Thymus (tissue), 11 donors: ENCODE measurements at regions not wholly inside any gene's neighbourhood (a gene's known extent, or its start where the extent isn't known, plus 50 kb on each side); places are given as distances from the start of the nearest gene placed in this dataset.

ENCODE experiments used
- DNase-seq, 9 donors: peaks; one replicate each; pipeline ENCODE4 v3.0.0-alpha.2; 2013; ENCODE audit warnings: low spot score in 9 of 9, low read depth in 6 of 9, missing footprints in 1 of 9
- H3K27ac ChIP-seq, 2 donors: one replicate each; pipeline ENCODE4 v1.5.1; 2013; ENCODE audit warnings: control low read depth in 1 of 2, low read depth in 1 of 2, low read length in 1 of 2, mild to moderate bottlenecking in 1 of 2, moderate library complexity in 1 of 2
- H3K27me3 ChIP-seq, 2 donors: one replicate each; pipeline ENCODE4 v1.5.1; 2013; ENCODE audit warnings: low read length in 1 of 2; ENCODE audit not compliant: control insufficient read depth in 2 of 2, insufficient read depth in 1 of 2
- H3K36me3 ChIP-seq, 2 donors: one replicate each; pipeline ENCODE4 v1.5.1; 2013; ENCODE audit warnings: low read length in 1 of 2, mild to moderate bottlenecking in 1 of 2, moderate library complexity in 1 of 2; ENCODE audit not compliant: control insufficient read depth in 2 of 2, insufficient read depth in 2 of 2
- H3K4me1 ChIP-seq, 2 donors: one replicate each; pipeline ENCODE4 v1.5.1; 2013; ENCODE audit warnings: low read length in 2 of 2; ENCODE audit not compliant: control insufficient read depth in 2 of 2, insufficient read depth in 2 of 2
- H3K4me3 ChIP-seq, 2 donors: one replicate each; pipeline ENCODE4 v1.5.1; 2013; ENCODE audit warnings: low read length in 2 of 2, control low read depth in 1 of 2, mild to moderate bottlenecking in 1 of 2
- H3K9me3 ChIP-seq, 2 donors: one replicate each; pipeline ENCODE4 v1.5.1; 2013; ENCODE audit warnings: low read length in 1 of 2, mild to moderate bottlenecking in 1 of 2; ENCODE audit not compliant: control insufficient read depth in 2 of 2, insufficient read depth in 1 of 2
- WGBS: extraction: QIAGEN DNeasy Blood & Tissue Kit; methylation state at CpG from one replicate; pipeline ENCODE4 v1.1.7; 2013; 5-methylcytosine and 5-hydroxymethylcytosine counted together
- donor health status: healthy.

GRCh38 chr6:15948930-15949900, 179.7 kb upstream of the MYLIP start:
- Histone ChIP-seq H3K27me3 (no peaks in the 10 kb centered on the region), H3K27ac (no peak overlapping the region), H3K4me3 (no peak overlapping the region), H3K9me3 (no peaks in the 10 kb centered on the region), H3K36me3 (no peaks in the 10 kb centered on the region), H3K4me1 (peaks cover 2 to 11% of the 10 kb centered on the region in 2 donors)
- DNase-seq, result no peak
- WGBS, result 94% methylated on average over 10 of the region's 10 CpGs

DNA sequence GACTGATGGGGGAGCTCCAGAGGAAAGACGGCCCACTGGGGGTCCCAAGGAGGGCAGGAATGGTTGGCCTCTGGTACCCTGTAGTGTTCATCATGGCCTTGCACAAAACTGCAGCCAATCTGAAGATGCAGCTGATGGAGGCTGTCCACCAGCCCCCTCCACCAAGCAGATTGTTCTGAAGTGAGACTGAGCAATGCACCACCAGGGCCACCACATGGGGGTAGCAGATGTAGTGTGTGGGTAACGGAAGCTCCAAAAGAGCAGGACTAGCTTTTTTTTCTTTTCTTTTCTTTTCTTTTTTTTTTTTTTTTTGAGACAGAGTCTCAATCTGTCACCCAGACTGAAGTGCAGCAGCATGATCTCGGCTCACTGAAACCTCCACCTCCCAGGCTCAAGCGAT, 181.0 kb upstream of the MYLIP start:
- H3K9me3 ChIP-seq, result no peaks in the 10 kb centered on the region
- H3K27me3 ChIP-seq, result no peaks in the 10 kb centered on the region
- H3K27ac ChIP-seq, result no peak overlapping the region
- WGBS, result 98% methylated on average over 4 of the region's 4 CpGs
- no peaks in the 10 kb centered on the region for H3K36me3 ChIP-seq
- DNase-seq, result no peak
- peaks cover 0 to 3% of the 10 kb centered on the region in 2 donors for H3K4me1 ChIP-seq
- H3K4me3 ChIP-seq, result no peak overlapping the region

GRCh38 chr6:15947436-15947835, 181.4 kb upstream of the MYLIP start:
- no peaks in the 10 kb centered on the region for H3K9me3 ChIP-seq
- DNase-seq, result no peak
- no peak overlapping the region for H3K4me3 ChIP-seq
- WGBS, result 100% methylated on average over 1 of the region's 1 CpG
- no peaks in the 10 kb centered on the region for H3K4me1 ChIP-seq
- no peaks in the 10 kb centered on the region for H3K36me3 ChIP-seq
- H3K27me3 ChIP-seq, result no peaks in the 10 kb centered on the region
- no peak overlapping the region for H3K27ac ChIP-seq

- no peak for DNase-seq
- Histone ChIP-seq H3K36me3 (no peaks in the 10 kb centered on the region), H3K4me3 (no peak overlapping the region), H3K4me1 (no peaks in the 10 kb centered on the region), H3K27ac (no peak overlapping the region), H3K27me3 (no peaks in the 10 kb centered on the region), H3K9me3 (no peaks in the 10 kb centered on the region)
- WGBS, result 86% methylated on average over 4 of the region's 4 CpGs
Measured at GRCh38 chr6:15946701-15947385, 182.0 kb upstream of the MYLIP start.

DNA sequence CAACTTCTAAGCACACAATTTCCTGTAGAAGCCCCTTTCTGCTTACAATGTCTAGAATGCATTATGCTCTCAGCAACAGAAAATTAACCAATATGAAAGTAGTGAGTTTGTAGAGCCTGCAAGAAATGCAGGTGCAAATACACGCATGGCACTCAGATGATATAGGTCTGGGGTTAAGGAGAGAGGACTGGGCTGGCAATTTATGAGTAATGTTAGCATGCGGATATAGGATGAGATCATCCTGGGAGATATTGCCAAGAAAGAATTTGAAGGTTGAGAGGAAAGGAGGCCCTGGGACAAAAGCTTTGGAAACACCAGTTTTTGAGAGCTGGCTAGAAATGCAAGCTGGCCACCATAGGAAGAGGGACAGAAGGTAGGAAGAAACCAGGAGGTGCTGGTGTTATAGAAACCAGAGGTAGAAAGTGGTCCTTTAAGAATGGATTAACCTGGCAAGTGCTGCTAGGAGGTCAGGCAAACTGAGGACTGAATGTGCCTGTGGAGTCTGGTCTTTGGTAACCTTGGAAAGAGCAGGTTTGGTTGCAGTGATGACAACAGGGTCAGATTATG, 183.2 kb upstream of the MYLIP start:
- no peak for DNase-seq
- 95% methylated on average over 2 of the region's 2 CpGs for WGBS
- H3K36me3 ChIP-seq, result no peaks in the 10 kb centered on the region
- H3K27me3 ChIP-seq, result no peaks in the 10 kb centered on the region
- H3K9me3 ChIP-seq, result no peaks in the 10 kb centered on the region
- no peak overlapping the region for H3K27ac ChIP-seq
- no peak overlapping the region for H3K4me3 ChIP-seq
- H3K4me1 ChIP-seq, result no peaks in the 10 kb centered on the region

GRCh38 chr6:15943423-15943822, 185.5 kb upstream of the MYLIP start:
- WGBS, result 94% methylated on average over 4 of the region's 4 CpGs
- Histone ChIP-seq H3K9me3 (no peaks in the 10 kb centered on the region), H3K27ac (no peak overlapping the region), H3K4me3 (no peak overlapping the region), H3K4me1 (no peaks in the 10 kb centered on the region), H3K27me3 (no peaks in the 10 kb centered on the region), H3K36me3 (no peaks in the 10 kb centered on the region)
- no peak for DNase-seq

DNA sequence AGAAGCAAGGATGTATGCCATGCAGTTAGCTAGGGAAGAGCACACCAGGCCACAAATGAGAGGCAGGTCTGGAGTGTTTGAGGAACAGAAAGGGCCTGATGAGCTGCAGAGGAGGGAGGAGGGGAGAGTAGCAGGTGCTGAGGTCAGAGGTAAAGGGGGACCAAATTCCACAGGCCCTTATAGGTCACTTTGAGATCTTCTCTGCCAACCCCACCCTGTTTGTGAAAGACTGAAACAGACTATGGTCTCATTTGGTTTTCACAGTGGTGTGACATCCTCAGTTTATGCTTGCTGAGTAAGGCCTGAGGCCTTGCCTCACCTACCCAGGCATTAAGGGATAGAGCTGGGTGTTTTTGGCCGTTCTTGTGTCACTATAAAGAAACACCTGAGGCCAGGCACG, 187.7 kb upstream of the MYLIP start:
- DNase-seq, result no peak
- 95% methylated on average over 2 of the region's 2 CpGs for WGBS
- no peaks in the 10 kb centered on the region for H3K36me3 ChIP-seq
- no peaks in the 10 kb centered on the region for H3K4me1 ChIP-seq
- H3K27ac ChIP-seq, result no peak overlapping the region
- no peaks in the 10 kb centered on the region for H3K27me3 ChIP-seq
- H3K4me3 ChIP-seq, result no peak overlapping the region
- no peaks in the 10 kb centered on the region for H3K9me3 ChIP-seq

DNA sequence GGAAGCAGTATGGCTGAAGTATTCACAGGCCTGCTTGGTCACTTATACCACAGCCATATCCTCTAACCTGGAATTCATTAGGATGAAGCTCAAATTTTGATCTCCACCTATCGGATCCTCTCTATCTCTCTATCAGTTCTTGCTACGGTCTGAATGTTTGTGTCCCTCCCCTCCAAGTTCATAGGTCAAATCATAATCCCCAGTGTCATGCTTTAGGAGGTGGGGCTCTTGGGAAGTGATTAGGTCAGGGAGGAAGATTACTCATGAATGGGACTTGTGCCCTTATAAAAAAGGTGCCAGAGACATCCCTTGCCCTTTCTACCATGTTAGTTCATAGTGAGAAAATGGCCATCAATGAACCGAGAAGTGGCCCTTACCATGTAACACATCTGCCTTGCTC, 190.8 kb upstream of the MYLIP start:
- H3K4me1 ChIP-seq, result no peaks in the 10 kb centered on the region
- no peaks in the 10 kb centered on the region for H3K36me3 ChIP-seq
- no peak for DNase-seq
- H3K4me3 ChIP-seq, result no peak overlapping the region
- H3K27ac ChIP-seq, result no peak overlapping the region
- no peaks in the 10 kb centered on the region for H3K9me3 ChIP-seq
- H3K27me3 ChIP-seq, result no peaks in the 10 kb centered on the region
- WGBS, result 95% methylated on average over 3 of the region's 3 CpGs

- WGBS, result 97% methylated on average over 3 of the region's 3 CpGs
- no peak overlapping the region for H3K27ac ChIP-seq
- DNase-seq, result no peak
- H3K4me3 ChIP-seq, result no peak overlapping the region
- H3K36me3 ChIP-seq, result no peaks in the 10 kb centered on the region
- no peaks in the 10 kb centered on the region for H3K4me1 ChIP-seq
- H3K9me3 ChIP-seq, result no peaks in the 10 kb centered on the region
- H3K27me3 ChIP-seq, result no peaks in the 10 kb centered on the region
Measured at GRCh38 chr6:15937602-15938001, 191.3 kb upstream of the MYLIP start.
